GM12891 (cell line): ENCODE measurements at regions not wholly inside any gene's neighbourhood (a gene's known extent, or its start where the extent isn't known, plus 50 kb on each side); places are given as distances from the start of the nearest gene placed in this dataset.

Experiments used
- DNase-seq: peaks from one replicate; pipeline ENCODE4 v3.0.0; 2011; ENCODE audit warnings: low spot score; ENCODE audit not compliant: insufficient read length
- FAIRE-seq: peaks from 2 replicates; lab custom pipeline; 2011; peaks lifted over from hg19 to GRCh38; lab: Jason Lieb, UNC
- PAX5 ChIP-seq: IDR thresholded peaks from 2 replicates; pipeline ENCODE4 v1.6.1; 2011; ENCODE audit warnings: low read length, moderate library complexity, mild to moderate bottlenecking; ENCODE audit not compliant: insufficient read depth, severe bottlenecking
- POLR2A ChIP-seq: IDR thresholded peaks from 2 replicates; pipeline ENCODE4 v1.6.1; 2011; ENCODE audit warnings: low read depth, low read length, control low read depth
- POLR2AphosphoS5 ChIP-seq: IDR thresholded peaks from 2 replicates; pipeline ENCODE4 v1.6.1; 2011; ENCODE audit warnings: low read depth, low read length, control low read depth
- POU2F2 ChIP-seq: IDR thresholded peaks from 2 replicates; pipeline ENCODE4 v1.6.1; 2011; ENCODE audit warnings: low read depth, mild to moderate bottlenecking, control low read depth, low read length, moderate library complexity
- SPI1 ChIP-seq: IDR thresholded peaks from 2 replicates; pipeline ENCODE4 v1.6.1; 2011; ENCODE audit warnings: low read depth, low read length, control low read depth
- TAF1 ChIP-seq: IDR thresholded peaks from 2 replicates; pipeline ENCODE4 v1.6.1; 2011; ENCODE audit warnings: low read depth, low read length, control low read depth

GRCh38 chr12:75890141-75890540 lies 141.4 kb downstream of the PHLDA1 start:
- DNase-seq: no peak
- TF ChIP-seq POU2F2 (no peak), POLR2AphosphoS5 (no peak), PAX5 (no peak), SPI1 (no peak), TAF1 (no peak), POLR2A (no peak)
- no peak for FAIRE-seq

GRCh38 chr12:75888874-75889613 lies 142.5 kb downstream of the PHLDA1 start:
- TF ChIP-seq POU2F2: no peak
- no peak for TF ChIP-seq TAF1
- no peak for TF ChIP-seq PAX5
- TF ChIP-seq POLR2A: no peak
- TF ChIP-seq POLR2AphosphoS5: no peak
- TF ChIP-seq SPI1: no peak
- no peak for FAIRE-seq
- DNase-seq: no peak

DNA sequence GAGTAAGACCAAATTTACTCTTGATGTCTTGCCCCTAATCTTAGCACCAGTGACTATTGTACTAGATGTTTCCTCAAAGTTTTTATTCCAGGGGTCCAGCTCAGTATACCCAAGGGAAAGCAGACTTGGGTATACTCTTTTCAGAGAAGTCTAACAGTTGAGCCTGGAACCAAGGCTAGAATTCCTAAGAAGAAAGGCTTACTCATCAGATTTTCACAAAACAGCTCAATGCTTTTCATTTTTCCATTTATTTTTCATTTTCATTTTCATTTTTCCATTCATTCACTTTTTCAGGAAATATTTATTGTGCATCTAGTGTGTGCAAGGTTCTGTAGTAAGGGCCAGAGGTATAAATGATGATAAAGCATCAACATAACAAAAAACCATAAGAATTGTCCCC lies 143.2 kb downstream of the PHLDA1 start:
- DNase-seq (no peak), FAIRE-seq (no peak)
- no peak for TF ChIP-seq POLR2A
- TF ChIP-seq SPI1: no peak
- TF ChIP-seq POLR2AphosphoS5: no peak
- TF ChIP-seq POU2F2: no peak

- no peak for FAIRE-seq
- TF ChIP-seq SPI1 (no peak), POLR2AphosphoS5 (no peak), TAF1 (no peak), PAX5 (no peak), POU2F2 (no peak), POLR2A (no peak)
- DNase-seq: no peak
Observed at GRCh38 chr12:75887979-75888378, 143.6 kb downstream of the PHLDA1 start.

GRCh38 chr12:75884465-75884985 lies 147.1 kb downstream of the PHLDA1 start:
- TF ChIP-seq POLR2A (no peak), SPI1 (no peak)
- no peak for FAIRE-seq
- no peak for DNase-seq

- FAIRE-seq (no peak), DNase-seq (no peak)
- TF ChIP-seq POU2F2 (no peak), PAX5 (no peak), POLR2A (no peak), TAF1 (no peak), SPI1 (no peak), POLR2AphosphoS5 (no peak)
Observed at GRCh38 chr12:75883241-75883640, 148.3 kb downstream of the PHLDA1 start.

DNA sequence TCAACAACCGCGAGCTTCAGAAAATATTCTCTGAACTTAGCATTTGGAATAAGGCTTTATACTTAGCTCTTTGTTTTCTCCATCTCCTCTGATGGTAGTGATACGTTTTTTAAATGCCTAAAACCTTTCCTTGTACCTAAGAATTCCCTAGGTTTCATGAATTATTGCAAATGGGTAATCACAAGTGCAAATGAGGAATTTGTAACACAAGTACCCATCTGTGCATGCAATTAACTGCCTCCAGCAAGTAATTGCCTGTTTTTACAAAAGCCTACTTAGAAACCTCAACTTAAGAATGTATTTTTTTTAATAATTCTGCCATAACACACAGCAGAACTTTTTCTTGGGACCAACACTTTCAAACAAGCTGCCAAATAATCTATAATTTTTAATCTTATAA lies 149.2 kb downstream of the PHLDA1 start:
- FAIRE-seq: no peak
- DNase-seq: no peak
- no peak for TF ChIP-seq POLR2A

DNA sequence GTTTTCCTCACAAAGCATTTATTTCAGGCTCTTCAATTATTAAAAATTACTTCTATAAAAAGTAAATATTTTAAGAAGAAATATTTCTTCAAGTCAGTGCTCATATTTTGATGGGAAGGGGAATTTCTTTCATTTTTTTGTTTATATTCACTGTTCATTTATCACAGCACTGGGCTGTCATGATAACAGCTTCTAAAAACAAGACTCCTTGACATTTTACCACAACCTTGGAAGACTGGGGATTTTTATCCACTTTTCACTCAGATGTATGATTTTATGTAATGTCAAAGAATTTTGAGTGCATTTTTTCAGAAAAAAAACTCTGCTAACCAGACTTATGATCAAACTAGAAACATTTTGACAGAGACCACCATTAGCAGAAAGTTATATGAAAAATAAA lies 149.7 kb downstream of the PHLDA1 start:
- no peak for DNase-seq
- no peak for TF ChIP-seq POU2F2
- no peak for TF ChIP-seq PAX5
- no peak for TF ChIP-seq TAF1
- no peak for TF ChIP-seq SPI1
- no peak for TF ChIP-seq POLR2AphosphoS5
- TF ChIP-seq POLR2A: no peak
- FAIRE-seq: no peak

DNA sequence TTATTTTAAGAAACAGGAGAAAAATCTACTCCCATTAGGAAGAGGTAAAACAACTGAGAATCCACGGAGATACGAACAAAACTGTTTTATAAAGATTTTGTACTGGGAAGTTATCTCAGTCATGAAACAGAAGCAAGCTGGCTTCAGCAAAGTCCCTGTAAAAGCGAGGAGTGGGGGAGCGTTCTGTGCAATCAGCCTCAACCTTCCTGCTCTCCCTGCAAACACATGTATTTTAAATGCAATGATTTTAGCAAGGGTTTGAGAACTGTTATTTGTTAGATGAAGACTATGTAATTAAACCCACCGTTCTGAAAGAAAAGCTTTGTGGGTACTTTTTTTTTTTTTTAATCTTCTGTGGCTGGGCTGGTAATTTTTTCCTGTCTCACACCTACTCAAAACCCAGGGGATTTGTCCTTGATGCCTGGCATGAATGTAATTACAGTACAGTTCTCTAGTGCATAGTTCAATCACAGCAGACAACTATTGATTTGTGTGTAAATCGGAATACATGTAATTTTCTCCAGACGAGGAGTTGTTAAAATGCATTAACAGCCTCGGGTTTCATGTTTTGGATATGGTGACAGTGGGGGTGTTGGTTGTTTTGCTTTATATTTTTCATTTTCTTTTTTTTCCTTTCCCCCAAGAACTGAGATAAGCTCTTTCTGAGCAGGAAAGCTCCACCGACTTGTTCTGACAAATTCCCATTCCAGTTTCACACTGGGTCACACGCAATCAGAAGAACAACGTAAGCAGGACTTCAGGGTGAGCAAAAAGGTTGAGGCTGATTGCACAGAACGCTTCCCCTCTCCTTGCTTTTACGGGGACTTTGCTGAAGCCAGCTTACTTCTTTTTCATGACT lies 153.6 kb downstream of the PHLDA1 start:
- no peak for DNase-seq
- no peak for TF ChIP-seq POLR2A
- no peak for FAIRE-seq
